Vagina (tissue), 2 donors: ENCODE measurements at regions not wholly inside any gene's neighbourhood (a gene's known extent, or its start where the extent isn't known, plus 50 kb on each side); places are given as distances from the start of the nearest gene placed in this dataset.

ENCODE experiments used
- CTCF ChIP-seq, 3 experiments: fragments of 450-650 bp in 2 of 3; fragments of 200-600 bp in 1 of 3; sonication (generic) in 1 of 3; IDR thresholded peaks; one replicate each; pipeline ENCODE4 v1.5.1; 2017 to 2019; ENCODE audit warnings: antibody characterized with exemption in 3 of 3, mild to moderate bottlenecking in 2 of 3, moderate library complexity in 2 of 3
- POLR2AphosphoS5 ChIP-seq, 2 donors: sonication (generic); formaldehyde crosslinking; IDR thresholded peaks; one replicate each; pipeline ENCODE4 v1.9.0; 2017; ENCODE audit warnings: antibody characterized with exemption in 2 of 2, mild to moderate bottlenecking in 2 of 2, low read depth in 1 of 2; ENCODE audit not compliant: insufficient read depth in 1 of 2

GRCh38 chr6:147961481-147962141, 381.0 kb upstream of the SASH1 start:
- TF ChIP-seq CTCF (IDR thresholded peaks at IDR 0.05) (no peak), POLR2AphosphoS5 (IDR thresholded peaks at IDR 0.05; ENCODE audit: insufficient read depth in 1 of 2, low read depth in 1 of 2) (no peak)
